ENCODE measurements at regions not wholly inside any gene's neighbourhood (a gene's known extent, or its start where the extent isn't known, plus 50 kb on each side); places are given as distances from the start of the nearest gene placed in this dataset.
"Not testable (repeated sequence)": the region's sequence is repeated elsewhere in the genome, so short reads cannot be mapped to it uniquely, and the experiment has no call there.

DNA sequence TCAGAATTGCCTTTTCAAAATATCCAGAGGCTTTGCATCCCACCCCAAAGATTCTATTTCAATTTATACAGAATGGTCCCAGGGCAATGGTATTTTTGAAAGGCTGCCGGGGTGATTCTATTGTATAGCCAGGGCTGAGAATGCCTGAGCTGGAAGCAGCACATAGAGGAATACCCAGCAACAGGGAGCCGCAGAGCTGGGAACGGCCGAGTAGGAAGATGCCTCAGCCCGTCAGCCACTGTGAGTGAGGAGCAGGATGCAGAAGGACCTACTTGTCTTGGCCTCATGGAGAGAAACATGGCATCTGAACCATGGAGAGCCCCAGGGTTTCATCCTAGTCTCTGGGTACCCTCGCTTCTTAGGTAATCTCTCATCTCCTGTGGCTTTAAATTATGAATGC lies 170.8 kb upstream of the FHL2 start:
- DNase-seq: no peak

GRCh38 chr2:105567996-105568494 lies 169.2 kb upstream of the FHL2 start:
- peak; percentile 58 for DNase-seq

DNA sequence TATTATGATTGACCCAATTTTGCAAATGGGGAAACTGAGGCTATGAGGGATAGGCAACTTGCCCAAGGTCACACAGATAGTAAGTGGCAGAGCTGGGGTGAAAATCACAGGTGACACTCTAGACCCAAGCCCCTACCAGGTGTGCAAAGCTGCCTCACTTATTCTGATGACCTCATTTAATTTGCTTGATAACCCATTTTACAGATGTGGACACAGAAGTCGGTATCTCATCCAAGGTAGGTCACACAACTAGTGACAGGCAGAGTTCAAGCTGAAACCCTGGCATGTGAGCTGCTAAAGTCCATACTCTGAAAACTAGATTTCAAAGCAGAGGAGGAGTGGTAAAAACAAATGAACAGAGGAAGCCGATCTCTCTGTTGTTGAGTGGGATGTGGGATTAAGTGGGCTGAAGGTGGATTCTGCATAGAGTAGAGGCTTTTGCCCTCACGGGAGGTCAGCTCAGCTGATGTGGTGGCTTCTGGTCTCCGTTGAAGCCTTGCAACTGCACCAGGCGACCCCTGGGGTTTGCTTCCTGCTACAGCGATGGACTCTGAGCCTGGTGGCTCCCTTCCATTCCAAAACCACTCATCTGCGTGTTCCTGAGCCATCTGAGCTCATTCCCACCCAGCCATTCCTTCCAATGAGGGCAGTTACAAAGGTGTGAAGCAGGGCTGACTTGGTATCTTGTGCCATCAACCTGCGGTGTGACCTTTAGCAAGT lies 164.3 kb upstream of the FHL2 start:
- DNase-seq: no peak

DNA sequence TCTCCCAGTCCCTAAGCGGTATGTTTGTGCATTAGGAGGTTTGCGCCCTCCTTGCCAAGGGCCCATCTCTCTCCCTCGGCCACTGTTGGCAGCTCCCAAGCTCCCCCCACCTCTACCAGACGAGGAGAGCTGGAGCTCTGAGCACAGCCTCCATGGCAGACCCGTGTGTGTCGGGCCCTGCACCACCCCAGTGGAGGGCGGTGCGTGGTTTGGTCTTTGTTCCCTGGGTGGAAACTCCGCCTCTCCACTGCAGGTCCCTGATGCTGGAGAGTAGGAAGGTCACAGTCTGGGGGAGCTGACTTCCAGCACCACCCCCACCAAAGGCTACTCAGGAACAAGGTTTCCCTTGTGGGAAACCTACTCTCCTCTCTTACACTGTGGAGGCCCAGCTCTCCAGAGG lies 162.6 kb upstream of the FHL2 start:
- no peak for DNase-seq

GRCh38 chr2:105560157-105560556 lies 161.3 kb upstream of the FHL2 start:
- DNase-seq: no peak

DNA sequence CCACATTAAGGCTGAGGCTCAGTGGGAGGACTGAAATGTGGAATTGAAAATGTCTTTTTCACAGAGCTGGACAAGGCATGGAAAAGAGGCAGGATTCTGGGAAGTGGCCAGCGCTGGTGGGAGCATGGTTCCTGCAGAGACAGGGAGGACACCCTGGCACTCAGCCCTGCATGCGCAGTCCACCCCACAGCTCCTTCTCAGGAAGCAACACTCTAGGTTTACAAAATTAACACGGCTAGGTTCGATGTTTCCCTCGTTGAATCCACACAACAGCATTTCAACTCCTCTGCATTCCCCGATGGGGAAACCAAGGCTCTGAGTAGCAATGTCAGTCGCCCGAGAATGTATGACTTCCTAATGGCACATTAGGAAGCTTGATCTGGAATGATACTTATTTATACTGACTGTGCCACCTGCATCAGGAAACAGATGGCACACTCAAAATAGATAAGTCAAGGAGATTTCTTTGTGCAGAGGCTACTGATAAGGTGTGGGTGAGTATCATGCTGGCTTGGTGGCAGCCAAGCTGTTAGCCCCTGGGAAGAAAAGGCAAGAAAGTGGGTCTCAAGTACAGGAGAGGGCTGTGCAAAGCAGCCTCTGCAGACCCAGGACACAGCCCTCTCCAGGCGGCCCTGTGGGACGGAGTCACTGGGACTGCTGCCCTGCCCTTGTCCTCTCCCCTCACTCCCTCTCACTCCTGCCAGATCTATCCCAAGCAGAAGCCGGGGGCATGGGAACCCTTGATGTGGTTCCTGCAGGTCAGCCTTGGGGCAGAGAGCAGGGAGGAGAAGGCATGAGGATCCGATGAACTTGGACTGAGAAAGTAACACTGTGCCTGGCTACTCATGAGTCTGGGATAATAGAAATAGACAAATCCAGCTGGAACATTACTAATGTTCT lies 158.4 kb upstream of the FHL2 start:
- no peak for DNase-seq

GRCh38 chr2:105556366-105556765 lies 157.5 kb upstream of the FHL2 start:
- DNase-seq: no peak

DNA sequence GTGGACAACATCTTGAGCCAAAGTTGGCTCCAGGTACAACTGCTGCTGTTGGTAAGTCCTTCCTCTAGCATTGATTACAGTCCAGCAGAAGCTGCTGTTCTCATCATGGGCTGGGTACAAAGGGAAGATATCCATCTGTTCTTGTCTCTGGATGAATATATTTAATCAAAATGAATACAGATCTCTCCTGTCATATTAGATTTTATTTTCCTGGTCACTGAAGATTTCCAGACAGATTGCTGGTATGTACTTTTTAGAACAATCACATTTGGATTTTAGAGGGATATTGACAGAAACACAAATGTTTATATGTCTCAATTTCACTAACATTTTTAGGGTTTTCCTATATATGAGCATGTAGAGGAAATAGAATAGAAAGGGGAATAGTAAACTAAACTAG lies 155.4 kb upstream of the FHL2 start:
- DNase-seq: no peak

DNA sequence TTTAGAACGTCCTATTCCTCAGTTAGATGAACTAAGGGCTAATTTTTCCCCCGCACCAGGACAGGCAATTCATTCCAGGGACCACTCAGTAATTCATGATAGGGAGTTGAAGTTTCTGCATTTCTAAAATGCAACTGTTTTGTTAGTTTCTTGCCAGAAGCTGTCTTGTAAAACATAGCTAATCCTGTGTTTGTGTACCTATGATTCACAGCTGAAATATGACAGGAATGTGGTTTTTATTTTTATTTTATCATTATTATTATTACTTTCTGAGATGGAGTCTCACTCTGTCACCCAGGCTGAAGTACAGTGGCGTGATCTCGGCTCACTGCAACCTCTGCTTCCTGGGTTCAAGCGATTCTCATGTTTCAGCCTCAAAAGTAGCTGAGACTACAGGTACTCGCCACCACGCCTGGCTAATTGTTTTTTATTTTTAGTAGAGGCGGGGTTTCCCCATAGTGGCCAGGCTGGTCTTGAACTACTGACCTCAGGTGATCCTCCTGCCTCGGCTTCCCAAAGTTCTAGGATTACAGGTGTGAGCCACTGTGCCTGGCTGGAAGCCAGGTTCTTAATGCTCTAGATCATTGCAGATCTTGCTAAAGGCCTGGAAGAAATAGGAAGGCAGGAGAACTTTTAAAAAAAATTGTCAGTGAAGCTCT lies 154.8 kb upstream of the FHL2 start:
- DNase-seq: peak; percentile 70

GRCh38 chr2:105546628-105546974 lies 147.8 kb upstream of the FHL2 start:
- no peak for DNase-seq

- DNase-seq: peak; percentile 59
These were observed 147.1 kb upstream of the FHL2 start for GRCh38 chr2:105545730-105546627.

GRCh38 chr2:105544591-105545377 lies 145.9 kb upstream of the FHL2 start:
- no peak for DNase-seq

DNA sequence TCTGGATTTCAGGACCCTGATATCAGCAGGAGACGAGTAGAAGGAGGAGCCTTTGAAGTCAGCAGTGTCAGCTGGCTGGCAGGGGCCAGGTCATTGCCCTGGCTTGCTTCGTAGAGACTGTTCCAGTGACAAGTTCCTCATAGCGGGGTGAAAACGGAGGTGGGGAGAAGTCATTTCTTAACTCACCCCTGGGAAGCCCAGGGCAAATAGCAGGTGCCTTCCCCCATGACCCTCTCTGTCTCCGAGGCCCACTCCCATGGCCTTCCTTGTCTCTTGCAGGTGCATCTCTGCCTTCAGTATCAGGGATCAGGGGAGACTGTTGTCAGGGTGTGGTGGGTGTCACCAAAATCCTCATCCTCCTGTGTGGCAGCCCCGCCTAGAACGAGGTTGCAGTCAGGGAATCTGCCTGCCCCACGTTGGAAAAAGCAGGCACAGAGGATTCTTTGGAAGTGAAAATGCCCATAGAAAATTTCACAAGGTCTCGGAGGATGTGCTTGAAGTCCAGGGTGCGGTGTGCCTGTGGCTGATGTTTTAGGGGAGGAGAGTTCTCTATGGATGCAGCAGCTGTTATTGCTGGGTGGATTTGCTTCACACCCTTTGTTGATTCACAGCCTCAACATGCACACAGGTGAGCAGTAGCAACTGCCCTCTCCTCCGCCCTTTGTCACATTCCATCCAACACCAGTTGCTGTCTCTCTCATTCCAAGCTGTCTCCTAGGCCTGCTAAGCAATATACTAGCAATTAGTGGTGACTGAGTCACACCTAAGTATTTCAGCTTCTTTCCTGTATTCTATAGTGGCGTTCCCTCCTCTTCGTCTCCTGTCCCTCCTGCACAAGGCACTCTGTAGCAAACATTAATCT lies 142.6 kb upstream of the FHL2 start:
- no peak for DNase-seq

GRCh38 chr2:105540642-105541041 lies 141.8 kb upstream of the FHL2 start:
- peak; percentile 26 for DNase-seq

DNA sequence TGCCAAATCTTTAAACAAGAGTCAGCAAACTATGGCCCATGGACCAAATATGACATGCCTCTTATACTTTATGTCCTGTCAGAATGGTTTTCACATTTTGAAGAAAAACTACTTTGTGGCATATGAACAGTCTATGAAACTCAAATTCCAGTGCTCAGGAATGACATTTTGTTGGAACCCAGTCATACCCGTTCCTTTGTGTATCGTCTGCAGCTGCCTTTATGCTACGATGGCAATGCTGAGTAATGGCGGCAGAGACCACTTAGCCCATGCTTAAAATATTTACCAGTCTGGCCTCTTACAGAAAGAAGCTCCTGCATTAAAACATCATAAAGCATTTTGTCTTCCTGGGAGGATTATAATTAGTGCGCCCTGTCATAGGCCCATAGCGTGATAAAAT lies 140.5 kb upstream of the FHL2 start:
- no peak for DNase-seq

- no peak for DNase-seq
These were observed 140.0 kb upstream of the FHL2 start for GRCh38 chr2:105538840-105539239.

DNA sequence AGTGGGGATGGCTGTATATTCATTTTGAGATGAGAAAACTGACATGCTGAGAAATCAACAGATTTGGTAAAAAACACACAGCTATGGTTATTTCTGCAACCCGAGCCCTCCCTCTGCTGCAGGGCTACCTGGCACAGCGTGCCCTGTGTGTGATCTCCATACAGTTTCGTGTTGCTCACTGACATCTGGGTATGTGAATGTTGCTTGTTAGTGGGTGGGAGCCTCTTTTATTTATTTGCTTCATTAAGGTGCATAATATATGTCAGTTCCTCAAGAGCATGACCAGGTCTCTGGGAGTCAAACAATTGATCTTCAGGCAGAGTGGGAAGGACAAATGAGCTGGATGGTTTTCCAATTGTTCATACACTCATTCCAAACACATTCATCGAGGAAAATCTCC lies 139.1 kb upstream of the FHL2 start:
- no peak for DNase-seq

- no peak for DNase-seq
These were observed 138.6 kb upstream of the FHL2 start for GRCh38 chr2:105537466-105537865.

DNA sequence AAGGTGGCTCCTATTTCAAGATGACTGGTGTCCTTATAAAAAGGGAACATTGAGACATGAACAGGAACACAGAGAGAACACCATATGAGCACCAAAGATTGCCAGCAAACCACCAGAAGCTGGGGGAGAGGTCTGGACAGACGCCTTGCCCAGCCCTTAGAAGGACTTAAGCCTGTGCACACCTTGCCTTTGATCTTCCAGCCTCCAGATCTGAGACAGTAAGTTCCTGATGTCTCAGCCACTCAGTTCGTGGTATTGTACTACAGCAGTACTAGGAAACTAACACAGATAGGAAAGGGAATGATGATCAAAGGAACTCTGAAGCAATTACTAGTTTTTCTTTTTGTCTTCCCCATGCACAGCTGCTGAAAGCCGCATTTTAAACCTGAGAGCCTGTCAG lies 137.3 kb upstream of the FHL2 start:
- no peak for DNase-seq

DNA sequence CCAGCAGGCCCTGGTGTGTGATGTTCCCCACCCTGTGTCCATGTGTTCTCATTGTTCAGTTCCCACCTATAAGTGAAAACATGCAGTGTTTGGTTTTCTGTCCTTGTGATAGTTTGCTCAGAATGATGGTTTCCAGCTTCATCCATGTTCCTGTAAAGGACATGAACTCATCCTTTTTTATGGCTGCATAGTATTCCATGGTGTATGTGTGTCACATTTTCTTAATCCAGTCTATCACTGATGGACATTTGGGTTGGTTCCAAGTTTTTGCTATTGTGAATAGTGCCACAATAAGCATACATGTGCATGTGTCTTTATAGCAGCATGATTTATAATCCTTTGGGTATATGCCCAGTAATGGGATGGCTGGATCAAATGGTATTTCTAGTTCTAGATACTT lies 130.4 kb upstream of the FHL2 start:
- DNase-seq: not testable (repeated sequence)

Data from fibroblast of skin of back (primary cell).